Right lobe of liver (tissue), 4 donors: ENCODE measurements at regions not wholly inside any gene's neighbourhood (a gene's known extent, or its start where the extent isn't known, plus 50 kb on each side); places are given as distances from the start of the nearest gene placed in this dataset.

Experiments
- POLR2A ChIP-seq: fragments of 450-650 bp; IDR thresholded peaks from one replicate; pipeline ENCODE4 v1.6.1; 2017; ENCODE audit warnings: antibody characterized with exemption, mild to moderate bottlenecking
- TF ChIP-seq, protein P1 (sequence below), 4 donors: fragments of 200-600 bp in 3 of 4; fragments of 450-650 bp in 1 of 4; IDR thresholded peaks; one replicate each; pipeline versions ENCODE4 v1.5.1 to v1.8.0; 2016 to 2022; ENCODE audit warnings: antibody characterized with exemption in 4 of 4, mild to moderate bottlenecking in 2 of 4
- donor health status: DM: no; HTN: no; CAD: no.
- donor health status: DM: no; HTN: no; CAD: no.
- donor health status: DM: no; HTN: yes; CAD: no.

DNA sequence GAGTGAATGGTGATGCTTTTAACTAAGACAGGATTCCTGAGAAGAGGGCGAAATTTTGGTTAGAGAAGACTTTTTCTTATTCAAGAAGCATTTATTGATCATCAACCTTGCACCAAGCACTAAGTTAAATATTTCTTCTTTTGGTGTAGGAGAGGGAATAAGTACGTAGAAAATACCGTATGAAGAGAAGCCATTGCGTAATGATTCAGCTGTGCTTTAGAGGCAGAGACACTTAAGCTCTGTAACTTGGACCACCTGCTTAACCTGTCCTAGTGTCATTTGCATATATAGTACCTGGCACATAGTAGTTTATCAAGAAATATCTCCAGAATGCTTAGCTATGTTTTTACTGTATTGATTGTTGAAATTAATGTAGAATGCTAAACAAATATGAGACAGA, 430.9 kb upstream of the ZNF608 start:
- TF ChIP-seq POLR2A: no peak
- TF ChIP-seq, protein P1, sequence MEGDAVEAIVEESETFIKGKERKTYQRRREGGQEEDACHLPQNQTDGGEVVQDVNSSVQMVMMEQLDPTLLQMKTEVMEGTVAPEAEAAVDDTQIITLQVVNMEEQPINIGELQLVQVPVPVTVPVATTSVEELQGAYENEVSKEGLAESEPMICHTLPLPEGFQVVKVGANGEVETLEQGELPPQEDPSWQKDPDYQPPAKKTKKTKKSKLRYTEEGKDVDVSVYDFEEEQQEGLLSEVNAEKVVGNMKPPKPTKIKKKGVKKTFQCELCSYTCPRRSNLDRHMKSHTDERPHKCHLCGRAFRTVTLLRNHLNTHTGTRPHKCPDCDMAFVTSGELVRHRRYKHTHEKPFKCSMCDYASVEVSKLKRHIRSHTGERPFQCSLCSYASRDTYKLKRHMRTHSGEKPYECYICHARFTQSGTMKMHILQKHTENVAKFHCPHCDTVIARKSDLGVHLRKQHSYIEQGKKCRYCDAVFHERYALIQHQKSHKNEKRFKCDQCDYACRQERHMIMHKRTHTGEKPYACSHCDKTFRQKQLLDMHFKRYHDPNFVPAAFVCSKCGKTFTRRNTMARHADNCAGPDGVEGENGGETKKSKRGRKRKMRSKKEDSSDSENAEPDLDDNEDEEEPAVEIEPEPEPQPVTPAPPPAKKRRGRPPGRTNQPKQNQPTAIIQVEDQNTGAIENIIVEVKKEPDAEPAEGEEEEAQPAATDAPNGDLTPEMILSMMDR (IDR thresholded peaks at IDR 0.05): no peak
